ENCODE measurements at regions not wholly inside any gene's neighbourhood (a gene's known extent, or its start where the extent isn't known, plus 50 kb on each side); places are given as distances from the start of the nearest gene placed in this dataset.

- H3K4me3 Mint-ChIP-seq (ENCODE audit: unreplicated experiment), result no peak overlapping the region
- no peaks in the 10 kb centered on the region for H3K27me3 ChIP-seq (replicated peaks; ENCODE audit: control insufficient read depth, insufficient read depth, low read length)
- H3K9me3 Mint-ChIP-seq (ENCODE audit: unreplicated experiment), result no peaks in the 10 kb centered on the region
- POLR2A ChIA-PET, result no interaction called here
- CTCF ChIA-PET, result no interaction called here
- no peaks in the 10 kb centered on the region for H3K36me3 Mint-ChIP-seq (ENCODE audit: insufficient read depth, unreplicated experiment)
- intact Hi-C loops (cut with micrococcal nuclease; ENCODE audit: unreplicated experiment), result no loop called here
- H3K9me3 ChIP-seq, result no peaks in the 10 kb centered on the region
- peaks cover 10% of the 10 kb centered on the region for H3K4me1 Mint-ChIP-seq (ENCODE audit: low read depth, unreplicated experiment)
- no peaks in the 10 kb centered on the region for H3K36me3 ChIP-seq (ENCODE audit: control insufficient read depth, insufficient read depth, low read length)
- no peak for DNase-seq
- H3K27me3 Mint-ChIP-seq (ENCODE audit: insufficient read depth, unreplicated experiment), result no peaks in the 10 kb centered on the region
- no peak for TF ChIP-seq CTCF (IDR thresholded peaks at IDR 0.05; ENCODE audit: insufficient read depth in 1 of 2, low read depth in 1 of 2, low read length in 1 of 2, severe bottlenecking in 1 of 2, unreplicated experiment in 1 of 2)
- BruUV-seq (replicated peaks), result no TSS peak
- H3K4me1 ChIP-seq, result peaks cover 4% of the 10 kb centered on the region; the same call in 1 of the 2 replicates
- no peak overlapping the region for H3K4me3 ChIP-seq (ENCODE audit: low read depth, low read length)
- H3K27ac Mint-ChIP-seq (ENCODE audit: unreplicated experiment), result no peak overlapping the region
Measured at GRCh38 chr2:234706086-234706485, 209.2 kb upstream of the ARL4C start.

GRCh38 chr2:234705108-234705507 lies 208.2 kb upstream of the ARL4C start:
- peaks cover 4% of the 10 kb centered on the region; the same call in 1 of the 2 replicates for H3K4me1 ChIP-seq
- H3K27me3 ChIP-seq (replicated peaks; ENCODE audit: control insufficient read depth, insufficient read depth, low read length), result no peaks in the 10 kb centered on the region
- intact Hi-C loops (cut with micrococcal nuclease; ENCODE audit: unreplicated experiment), result no loop called here
- H3K36me3 ChIP-seq (ENCODE audit: control insufficient read depth, insufficient read depth, low read length), result no peaks in the 10 kb centered on the region
- no peaks in the 10 kb centered on the region for H3K9me3 ChIP-seq
- POLR2A ChIA-PET, result no interaction called here
- H3K4me3 Mint-ChIP-seq (ENCODE audit: unreplicated experiment), result no peak overlapping the region
- BruUV-seq (replicated peaks), result no TSS peak
- no peak overlapping the region for H3K4me3 ChIP-seq (ENCODE audit: low read depth, low read length)
- no peaks in the 10 kb centered on the region for H3K9me3 Mint-ChIP-seq (ENCODE audit: unreplicated experiment)
- CTCF ChIA-PET, result no interaction called here
- H3K4me1 Mint-ChIP-seq (ENCODE audit: low read depth, unreplicated experiment), result peaks cover 10% of the 10 kb centered on the region
- no peaks in the 10 kb centered on the region for H3K36me3 Mint-ChIP-seq (ENCODE audit: insufficient read depth, unreplicated experiment)
- H3K27ac Mint-ChIP-seq (ENCODE audit: unreplicated experiment), result no peak overlapping the region
- no peaks in the 10 kb centered on the region for H3K27me3 Mint-ChIP-seq (ENCODE audit: insufficient read depth, unreplicated experiment)
- no peak for TF ChIP-seq CTCF (IDR thresholded peaks at IDR 0.05; ENCODE audit: insufficient read depth in 1 of 2, low read depth in 1 of 2, low read length in 1 of 2, severe bottlenecking in 1 of 2, unreplicated experiment in 1 of 2)
- DNase-seq, result no peak

GRCh38 chr2:234703258-234703657 lies 206.4 kb upstream of the ARL4C start:
- H3K27ac Mint-ChIP-seq (ENCODE audit: unreplicated experiment), result no peak overlapping the region
- POLR2A ChIA-PET, result no interaction called here

More at GRCh38 chr2:234703258-234703657, 206.4 kb upstream of the ARL4C start:
- DNase-seq, result no peak
- BruUV-seq (replicated peaks), result no TSS peak
- Mint-ChIP-seq H3K4me3 (ENCODE audit: unreplicated experiment) (no peak overlapping the region), H3K4me1 (ENCODE audit: low read depth, unreplicated experiment) (peaks cover 10% of the 10 kb centered on the region), H3K36me3 (ENCODE audit: insufficient read depth, unreplicated experiment) (no peaks in the 10 kb centered on the region), H3K9me3 (ENCODE audit: unreplicated experiment) (peaks cover 7% of the 10 kb centered on the region), H3K27me3 (ENCODE audit: insufficient read depth, unreplicated experiment) (no peaks in the 10 kb centered on the region)
- CTCF ChIA-PET, result interaction anchor here (0.7 kb wide), 1 partner anchor 403 kb away, joined by 3 read pairs; no protein-coding TSS in a partner anchor
- Histone ChIP-seq H3K9me3 (no peaks in the 10 kb centered on the region), H3K4me3 (ENCODE audit: low read depth, low read length) (no peak overlapping the region), H3K27me3 (replicated peaks; ENCODE audit: control insufficient read depth, insufficient read depth, low read length) (no peaks in the 10 kb centered on the region), H3K36me3 (ENCODE audit: control insufficient read depth, insufficient read depth, low read length) (no peaks in the 10 kb centered on the region), H3K4me1 (peaks cover 4% of the 10 kb centered on the region; the same call in 1 of the 2 replicates)
- intact Hi-C loops (cut with micrococcal nuclease; ENCODE audit: unreplicated experiment), result no loop called here
- no peak for TF ChIP-seq CTCF (IDR thresholded peaks at IDR 0.05; ENCODE audit: insufficient read depth in 1 of 2, low read depth in 1 of 2, low read length in 1 of 2, severe bottlenecking in 1 of 2, unreplicated experiment in 1 of 2)
